ENCODE measurements at regions not wholly inside any gene's neighbourhood (a gene's known extent, or its start where the extent isn't known, plus 50 kb on each side); places are given as distances from the start of the nearest gene placed in this dataset.

DNA sequence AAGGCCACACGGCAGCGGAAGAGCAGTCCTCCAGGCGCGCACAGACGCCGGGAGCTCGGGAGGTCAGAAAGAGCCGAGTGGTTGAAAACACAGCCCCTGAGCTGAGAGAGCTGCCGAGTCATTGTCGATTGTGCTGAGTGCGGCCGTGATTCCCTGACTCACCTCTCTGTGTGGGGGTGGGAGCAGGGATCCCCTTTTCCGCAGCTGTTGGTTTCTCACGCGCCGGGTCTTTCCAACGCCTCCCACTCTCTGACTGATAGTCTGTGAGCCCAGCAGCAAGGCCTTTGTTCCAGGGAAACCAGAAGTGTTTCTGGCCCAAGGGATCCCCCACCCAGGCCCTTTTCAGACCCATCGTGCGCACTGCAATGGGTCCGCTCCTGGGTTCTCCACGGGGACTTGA, 97.3 kb downstream of the MRPL36 start:
- TF ChIP-seq, protein P1, sequence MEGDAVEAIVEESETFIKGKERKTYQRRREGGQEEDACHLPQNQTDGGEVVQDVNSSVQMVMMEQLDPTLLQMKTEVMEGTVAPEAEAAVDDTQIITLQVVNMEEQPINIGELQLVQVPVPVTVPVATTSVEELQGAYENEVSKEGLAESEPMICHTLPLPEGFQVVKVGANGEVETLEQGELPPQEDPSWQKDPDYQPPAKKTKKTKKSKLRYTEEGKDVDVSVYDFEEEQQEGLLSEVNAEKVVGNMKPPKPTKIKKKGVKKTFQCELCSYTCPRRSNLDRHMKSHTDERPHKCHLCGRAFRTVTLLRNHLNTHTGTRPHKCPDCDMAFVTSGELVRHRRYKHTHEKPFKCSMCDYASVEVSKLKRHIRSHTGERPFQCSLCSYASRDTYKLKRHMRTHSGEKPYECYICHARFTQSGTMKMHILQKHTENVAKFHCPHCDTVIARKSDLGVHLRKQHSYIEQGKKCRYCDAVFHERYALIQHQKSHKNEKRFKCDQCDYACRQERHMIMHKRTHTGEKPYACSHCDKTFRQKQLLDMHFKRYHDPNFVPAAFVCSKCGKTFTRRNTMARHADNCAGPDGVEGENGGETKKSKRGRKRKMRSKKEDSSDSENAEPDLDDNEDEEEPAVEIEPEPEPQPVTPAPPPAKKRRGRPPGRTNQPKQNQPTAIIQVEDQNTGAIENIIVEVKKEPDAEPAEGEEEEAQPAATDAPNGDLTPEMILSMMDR (IDR thresholded peaks at IDR 0.05) = no peak
- TF ChIP-seq POLR2A (IDR thresholded peaks at IDR 0.05) (no peak), EP300 (IDR thresholded peaks at IDR 0.05) (no peak)
